ENCODE measurements at regions not wholly inside any gene's neighbourhood (a gene's known extent, or its start where the extent isn't known, plus 50 kb on each side); places are given as distances from the start of the nearest gene placed in this dataset.

GRCh38 chr3:132783152-132783551, 60.9 kb upstream of the NPHP3 start:
- TF ChIP-seq CTCF (IDR thresholded peaks at IDR 0.05) (no peak), POLR2A (IDR thresholded peaks at IDR 0.05) (no peak)
